HEK293 (cell line): ENCODE measurements at regions not wholly inside any gene's neighbourhood (a gene's known extent, or its start where the extent isn't known, plus 50 kb on each side); places are given as distances from the start of the nearest gene placed in this dataset.

Experiments
- CTCF ChIA-PET: fragments of 350-600 bp; formaldehyde crosslinking; extraction: SDS; loops from one replicate; lab custom pipeline; 2021; ENCODE audit warnings: antibody characterized with exemption; lab: Yijun Ruan, JAX
- POLR2A ChIA-PET: fragments of 300-600 bp; formaldehyde crosslinking; extraction: SDS; loops from one replicate; lab custom pipeline; 2020; ENCODE audit warnings: antibody characterized with exemption, inconsistent platforms; lab: Yijun Ruan, JAX
- H3K27ac ChIP-seq: fragments of 200-500 bp; sonication (Bioruptor generic); 2 replicates; pipeline ENCODE4 v1.5.1; 2014; ENCODE audit warnings: low read depth, low read length, control low read depth, inconsistent platforms; ENCODE audit errors: extremely low read depth
- H3K36me3 ChIP-seq, 2 experiments: fragments of 200-500 bp in 1 of 2; sonication (Bioruptor generic) in 1 of 2; 1 replicate in 1 of 2; 2 replicates in 1 of 2; pipeline ENCODE4 v1.5.1; 2014 to 2017; ENCODE audit warnings: inconsistent platforms in 2 of 2, low read length in 2 of 2; ENCODE audit not compliant: control insufficient read depth in 2 of 2, insufficient read depth in 1 of 2
- H3K4me1 ChIP-seq: fragments of 200-500 bp; sonication (Bioruptor generic); 2 replicates; pipeline ENCODE4 v1.5.1; 2014; ENCODE audit warnings: mild to moderate bottlenecking, low read length, inconsistent platforms; ENCODE audit not compliant: control insufficient read depth, insufficient read depth
- H3K4me3 ChIP-seq: 2 replicates; pipeline ENCODE4 v1.5.1; 2011; ENCODE audit warnings: low read depth, mild to moderate bottlenecking, control low read depth, low read length, moderate library complexity
- H3K9me3 ChIP-seq: fragments of 200-500 bp; sonication (Bioruptor generic); 2 replicates; pipeline ENCODE4 v1.5.1; 2014; ENCODE audit warnings: low read depth, low read length, inconsistent platforms; ENCODE audit not compliant: control insufficient read depth, insufficient read depth
- GFI1B ChIP-seq: fragments of 450-650 bp; formaldehyde crosslinking; IDR thresholded peaks from 2 replicates; pipeline ENCODE4 v1.5.1; 2016; ENCODE audit warnings: missing biosample characterization, missing genetic modification characterization
- HOXC10 ChIP-seq: sonication (generic); formaldehyde crosslinking; IDR thresholded peaks from 2 replicates; pipeline ENCODE4 v1.8.1; 2023; ENCODE audit warnings: mild to moderate bottlenecking, missing genetic modification reagents
- KLF10 ChIP-seq: fragments of 450-650 bp; IDR thresholded peaks from 2 replicates; pipeline ENCODE4 v1.5.1; 2018; ENCODE audit warnings: missing biosample characterization, mild to moderate bottlenecking, missing genetic modification characterization
- KLF7 ChIP-seq: fragments of 450-650 bp; formaldehyde crosslinking; IDR thresholded peaks from 2 replicates; pipeline ENCODE4 v1.5.1; 2016; ENCODE audit warnings: missing biosample characterization, missing genetic modification characterization, borderline replicate concordance
- TRIM28 ChIP-seq: IDR thresholded peaks from 2 replicates; pipeline ENCODE4 v1.6.1; 2011; ENCODE audit warnings: low read length, control low read depth, borderline replicate concordance
- ZBTB1 ChIP-seq: fragments of 450-650 bp; formaldehyde crosslinking; IDR thresholded peaks from 2 replicates; pipeline ENCODE4 v1.5.1; 2016; ENCODE audit warnings: missing biosample characterization, missing genetic modification characterization
- ZBTB48 ChIP-seq: fragments of 450-650 bp; formaldehyde crosslinking; IDR thresholded peaks from 2 replicates; pipeline ENCODE4 v1.5.1; 2016; ENCODE audit warnings: missing biosample characterization, missing genetic modification characterization
- ZNF112 ChIP-seq: fragments of 450-650 bp; formaldehyde crosslinking; IDR thresholded peaks from 2 replicates; pipeline ENCODE4 v1.5.0; 2017; ENCODE audit warnings: missing biosample characterization, missing genetic modification characterization
- ZNF114 ChIP-seq: fragments of 450-650 bp; formaldehyde crosslinking; IDR thresholded peaks from 2 replicates; pipeline ENCODE4 v1.5.0; 2017; ENCODE audit warnings: missing biosample characterization, missing genetic modification characterization
- ZNF184 ChIP-seq: fragments of 450-650 bp; IDR thresholded peaks from 2 replicates; pipeline ENCODE4 v1.5.1; 2018; ENCODE audit warnings: missing biosample characterization, mild to moderate bottlenecking, missing genetic modification characterization
- ZNF324 ChIP-seq: fragments of 450-650 bp; formaldehyde crosslinking; IDR thresholded peaks from 2 replicates; pipeline ENCODE4 v1.5.1; 2016; ENCODE audit warnings: missing biosample characterization, missing genetic modification characterization
- ZNF341 ChIP-seq: fragments of 450-650 bp; formaldehyde crosslinking; IDR thresholded peaks from 2 replicates; pipeline ENCODE4; 2016; ENCODE audit warnings: low read depth, missing biosample characterization, missing genetic modification characterization
- ZNF366 ChIP-seq: fragments of 450-650 bp; formaldehyde crosslinking; conservative IDR thresholded peaks from 2 replicates; pipeline ENCODE4 v1.5.1; 2016; ENCODE audit warnings: missing biosample characterization, missing genetic modification characterization
- ZNF654 ChIP-seq: fragments of 450-650 bp; formaldehyde crosslinking; IDR thresholded peaks from 2 replicates; pipeline ENCODE4 v1.5.1; 2016; ENCODE audit warnings: low read depth, missing biosample characterization, missing genetic modification characterization
- ZNF658 ChIP-seq: fragments of 450-650 bp; formaldehyde crosslinking; IDR thresholded peaks from 2 replicates; pipeline ENCODE4; 2016; ENCODE audit warnings: missing biosample characterization, missing genetic modification characterization
- ZNF701 ChIP-seq: fragments of 450-650 bp; formaldehyde crosslinking; IDR thresholded peaks from 2 replicates; pipeline ENCODE4 v1.5.1; 2016; ENCODE audit warnings: missing biosample characterization, missing genetic modification characterization
- ZNF707 ChIP-seq: fragments of 450-650 bp; formaldehyde crosslinking; IDR thresholded peaks from 2 replicates; pipeline ENCODE4 v1.5.1; 2016; ENCODE audit warnings: missing biosample characterization, missing genetic modification characterization
- ZNF843 ChIP-seq: fragments of 450-650 bp; formaldehyde crosslinking; IDR thresholded peaks from 2 replicates; pipeline ENCODE4 v1.5.1; 2016; ENCODE audit warnings: missing biosample characterization, missing genetic modification characterization
- TF ChIP-seq, protein P1 (sequence below): fragments of 450-650 bp; formaldehyde crosslinking; IDR thresholded peaks from 2 replicates; pipeline ENCODE4 v1.5.1; 2016; ENCODE audit warnings: missing biosample characterization, missing genetic modification characterization
- TF ChIP-seq, protein P2 (sequence below): sonication (generic); formaldehyde crosslinking; IDR thresholded peaks from 2 replicates; pipeline ENCODE4 v1.8.1; 2022; ENCODE audit warnings: mild to moderate bottlenecking, moderate library complexity, missing genetic modification reagents

DNA sequence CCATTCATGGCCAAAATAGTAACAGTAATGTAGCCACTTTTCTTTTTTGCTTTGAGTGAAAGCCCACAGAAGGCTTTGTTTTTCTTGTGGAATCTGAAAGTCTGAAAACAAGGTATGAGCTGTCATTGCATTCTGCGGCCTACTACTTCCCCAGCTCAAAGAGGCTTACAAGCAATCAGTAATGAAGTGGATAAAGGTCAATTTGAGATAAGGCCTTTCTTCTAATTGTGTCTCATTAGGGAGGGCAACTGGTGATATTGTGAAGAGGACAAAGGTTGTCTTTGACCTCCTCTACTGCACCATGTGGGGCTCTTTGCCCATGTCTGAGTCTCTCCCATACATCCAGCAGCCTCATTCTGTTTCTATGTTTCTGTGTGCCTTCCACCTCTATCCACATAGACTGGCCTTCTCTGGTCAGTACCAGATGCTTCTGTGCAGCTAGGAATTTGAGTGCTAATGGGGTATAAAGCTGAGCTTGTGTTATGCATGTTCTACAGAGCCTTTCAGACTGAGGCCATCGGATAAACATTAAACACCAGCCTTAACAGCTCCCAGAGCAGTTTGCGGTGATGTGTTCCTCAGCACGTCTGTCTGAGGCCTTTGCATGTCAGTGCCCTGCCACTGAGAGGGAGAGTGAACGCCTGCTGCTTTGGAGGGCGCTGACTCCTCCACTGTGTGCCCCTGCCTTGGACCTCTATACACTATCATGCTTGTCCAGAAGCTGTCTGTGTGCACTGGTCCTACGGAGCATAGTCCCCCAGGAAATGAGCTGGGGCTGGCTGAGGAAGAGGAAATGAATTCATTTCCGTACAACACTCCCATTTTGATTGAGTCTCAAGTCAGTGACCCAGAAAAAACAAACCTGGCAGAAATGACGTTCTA, 80.2 kb downstream of the SH2D1A start:
- no peak for TF ChIP-seq GFI1B (tag by site-specific recombination)
- TF ChIP-seq KLF10 (tag by site-specific recombination): no peak
- no peak for TF ChIP-seq ZNF843 (tag by site-specific recombination)
- TF ChIP-seq KLF7 (tag by site-specific recombination): no peak
- no peak for TF ChIP-seq ZBTB48 (tag by site-specific recombination)
- TF ChIP-seq ZNF654 (tag by site-specific recombination): no peak
- no peak for TF ChIP-seq ZNF366 (tag by site-specific recombination)
- TF ChIP-seq, protein P1, sequence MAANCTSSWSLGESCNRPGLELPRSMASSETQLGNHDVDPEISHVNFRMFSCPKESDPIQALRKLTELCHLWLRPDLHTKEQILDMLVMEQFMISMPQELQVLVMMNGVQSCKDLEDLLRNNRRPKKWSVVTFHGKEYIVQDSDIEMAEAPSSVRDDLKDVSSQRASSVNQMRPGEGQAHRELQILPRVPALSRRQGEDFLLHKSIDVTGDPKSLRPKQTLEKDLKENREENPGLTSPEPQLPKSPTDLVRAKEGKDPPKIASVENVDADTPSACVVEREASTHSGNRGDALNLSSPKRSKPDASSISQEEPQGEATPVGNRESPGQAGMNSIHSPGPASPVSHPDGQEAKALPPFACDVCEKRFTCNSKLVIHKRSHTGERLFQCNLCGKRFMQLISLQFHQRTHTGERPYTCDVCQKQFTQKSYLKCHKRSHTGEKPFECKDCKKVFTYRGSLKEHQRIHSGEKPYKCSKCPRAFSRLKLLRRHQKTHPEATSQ (tag by site-specific recombination): no peak
- TF ChIP-seq, all 188 proteins: peak for 0
- H3K27ac ChIP-seq: no peak overlapping the region
- POLR2A ChIA-PET: no interaction called here
- no peaks in the 10 kb centered on the region for H3K9me3 ChIP-seq
- H3K36me3 ChIP-seq: no peaks in the 10 kb centered on the region
- H3K4me3 ChIP-seq: no peak overlapping the region
- H3K4me1 ChIP-seq: no peaks in the 10 kb centered on the region
- CTCF ChIA-PET: no interaction called here

GRCh38 chrX:124433186-124433585, 86.8 kb downstream of the SH2D1A start:
- TF ChIP-seq, protein P1 (tag by site-specific recombination): no peak
- TF ChIP-seq ZNF341 (tag by site-specific recombination) (no peak), ZBTB1 (no peak), KLF7 (tag by site-specific recombination) (no peak), ZNF324 (tag by site-specific recombination) (no peak), HOXC10 (no peak), ZNF114 (tag by site-specific recombination) (no peak), ZNF701 (no peak), ZNF112 (tag by site-specific recombination) (no peak), TRIM28 (no peak), ZNF184 (tag by site-specific recombination) (no peak), ZNF707 (tag by site-specific recombination) (no peak), ZNF658 (tag by site-specific recombination) (no peak)
- TF ChIP-seq, protein P2, sequence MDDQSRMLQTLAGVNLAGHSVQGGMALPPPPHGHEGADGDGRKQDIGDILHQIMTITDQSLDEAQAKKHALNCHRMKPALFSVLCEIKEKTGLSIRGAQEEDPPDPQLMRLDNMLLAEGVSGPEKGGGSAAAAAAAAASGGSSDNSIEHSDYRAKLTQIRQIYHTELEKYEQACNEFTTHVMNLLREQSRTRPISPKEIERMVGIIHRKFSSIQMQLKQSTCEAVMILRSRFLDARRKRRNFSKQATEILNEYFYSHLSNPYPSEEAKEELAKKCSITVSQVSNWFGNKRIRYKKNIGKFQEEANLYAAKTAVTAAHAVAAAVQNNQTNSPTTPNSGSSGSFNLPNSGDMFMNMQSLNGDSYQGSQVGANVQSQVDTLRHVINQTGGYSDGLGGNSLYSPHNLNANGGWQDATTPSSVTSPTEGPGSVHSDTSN (CRISPR knock-in tag): no peak
- TF ChIP-seq, all 188 proteins: peak for 0
- ChIA-PET POLR2A (no interaction called here), CTCF (no interaction called here)
- H3K36me3 ChIP-seq: no peaks in the 10 kb centered on the region
- H3K4me1 ChIP-seq: no peaks in the 10 kb centered on the region
- no peaks in the 10 kb centered on the region for H3K9me3 ChIP-seq
- no peak overlapping the region for H3K27ac ChIP-seq
- no peak overlapping the region for H3K4me3 ChIP-seq
